Breast epithelium (tissue), 3 donors: ENCODE measurements at regions not wholly inside any gene's neighbourhood (a gene's known extent, or its start where the extent isn't known, plus 50 kb on each side); places are given as distances from the start of the nearest gene placed in this dataset.

Experiments used
- POLR2AphosphoS5 ChIP-seq, 3 donors: sonication (generic); formaldehyde crosslinking; IDR thresholded peaks; one replicate each; pipeline ENCODE4 v1.6.1; 2017; ENCODE audit warnings: antibody characterized with exemption in 3 of 3
- TF ChIP-seq, protein P1 (sequence below), 3 donors: fragments of 450-650 bp; IDR thresholded peaks; one replicate each; pipeline ENCODE4 v1.5.1; 2016 to 2017; ENCODE audit warnings: antibody characterized with exemption in 3 of 3, mild to moderate bottlenecking in 3 of 3, moderate library complexity in 3 of 3

DNA sequence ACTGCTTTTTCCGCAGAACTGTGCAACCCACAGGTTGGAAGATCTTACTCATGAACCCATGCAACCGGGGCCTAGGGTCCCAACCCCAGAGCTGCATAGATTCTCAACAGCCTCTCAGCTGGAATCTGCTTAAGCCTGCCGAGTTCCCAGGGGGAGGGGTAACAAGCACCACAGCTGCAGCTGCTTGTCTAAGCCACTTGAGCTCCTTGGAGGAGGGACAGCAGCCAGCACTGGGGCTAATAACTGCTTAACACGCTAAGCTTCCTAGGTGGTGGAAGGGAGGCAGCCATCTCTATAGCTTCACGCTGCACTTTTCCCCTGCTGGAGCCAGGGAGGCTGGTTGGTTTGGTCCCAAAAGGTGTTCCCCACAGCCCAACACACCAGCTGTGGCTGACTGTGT, 311.6 kb downstream of the DSC3 start:
- TF ChIP-seq, protein P1, sequence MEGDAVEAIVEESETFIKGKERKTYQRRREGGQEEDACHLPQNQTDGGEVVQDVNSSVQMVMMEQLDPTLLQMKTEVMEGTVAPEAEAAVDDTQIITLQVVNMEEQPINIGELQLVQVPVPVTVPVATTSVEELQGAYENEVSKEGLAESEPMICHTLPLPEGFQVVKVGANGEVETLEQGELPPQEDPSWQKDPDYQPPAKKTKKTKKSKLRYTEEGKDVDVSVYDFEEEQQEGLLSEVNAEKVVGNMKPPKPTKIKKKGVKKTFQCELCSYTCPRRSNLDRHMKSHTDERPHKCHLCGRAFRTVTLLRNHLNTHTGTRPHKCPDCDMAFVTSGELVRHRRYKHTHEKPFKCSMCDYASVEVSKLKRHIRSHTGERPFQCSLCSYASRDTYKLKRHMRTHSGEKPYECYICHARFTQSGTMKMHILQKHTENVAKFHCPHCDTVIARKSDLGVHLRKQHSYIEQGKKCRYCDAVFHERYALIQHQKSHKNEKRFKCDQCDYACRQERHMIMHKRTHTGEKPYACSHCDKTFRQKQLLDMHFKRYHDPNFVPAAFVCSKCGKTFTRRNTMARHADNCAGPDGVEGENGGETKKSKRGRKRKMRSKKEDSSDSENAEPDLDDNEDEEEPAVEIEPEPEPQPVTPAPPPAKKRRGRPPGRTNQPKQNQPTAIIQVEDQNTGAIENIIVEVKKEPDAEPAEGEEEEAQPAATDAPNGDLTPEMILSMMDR (IDR thresholded peaks at IDR 0.05) = no peak
- no peak for TF ChIP-seq POLR2AphosphoS5 (IDR thresholded peaks at IDR 0.05)
